HEK293T (cell line): ENCODE measurements at regions not wholly inside any gene's neighbourhood (a gene's known extent, or its start where the extent isn't known, plus 50 kb on each side); places are given as distances from the start of the nearest gene placed in this dataset.

Source experiments
- FOXK2 ChIP-seq: fragments of 450-650 bp; IDR thresholded peaks from 2 replicates; pipeline ENCODE4 v1.6.1; 2016; ENCODE audit warnings: mild to moderate bottlenecking
- L3MBTL2 ChIP-seq: fragments of 450-650 bp; conservative IDR thresholded peaks from 2 replicates; pipeline ENCODE4 v1.6.1; 2016; ENCODE audit warnings: mild to moderate bottlenecking
- LEF1 ChIP-seq: fragments of 450-650 bp; IDR thresholded peaks from 2 replicates; pipeline ENCODE4 v1.6.1; 2017; ENCODE audit warnings: mild to moderate bottlenecking, borderline replicate concordance
- SP1 ChIP-seq: fragments of 450-650 bp; IDR thresholded peaks from 2 replicates; pipeline ENCODE4 v1.6.1; 2017

DNA sequence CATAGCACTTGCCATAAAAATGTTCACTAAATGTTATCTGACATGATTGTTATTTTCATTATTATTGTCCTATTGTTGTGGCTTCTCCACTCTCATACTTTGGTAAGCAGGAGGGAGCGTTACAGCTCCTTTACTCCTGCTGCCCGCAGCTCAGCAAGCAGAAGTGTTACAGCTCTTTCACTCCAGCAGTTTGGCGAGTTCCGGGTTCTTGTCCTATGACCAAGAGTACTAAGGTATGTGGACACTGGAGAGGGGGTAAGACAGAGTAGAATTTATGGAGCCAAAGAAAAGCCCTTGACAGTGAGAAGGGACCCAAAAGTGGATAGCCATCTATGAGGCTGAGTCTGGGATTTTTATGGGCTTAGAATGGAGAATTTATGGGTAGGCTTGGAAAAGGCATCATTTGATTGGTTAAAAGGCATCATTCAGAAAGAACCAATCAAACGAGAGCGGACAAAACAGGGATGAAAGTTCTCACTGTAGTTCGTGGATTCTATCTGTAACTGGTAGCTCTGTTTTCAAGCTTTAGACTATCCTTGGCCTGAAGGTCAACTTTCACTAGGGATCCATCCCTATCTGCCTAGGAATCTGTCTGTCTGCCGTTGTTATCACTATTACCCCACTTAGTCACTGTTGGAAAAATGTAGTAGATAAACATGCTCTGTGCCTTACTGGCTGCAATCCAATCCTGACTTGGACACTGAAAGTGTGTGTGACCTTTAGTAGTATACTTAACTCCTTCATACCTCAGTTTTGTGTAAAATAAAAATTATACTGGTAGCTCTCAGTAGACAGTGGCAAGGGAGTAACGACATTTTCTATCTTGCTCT, 545.6 kb upstream of the LCORL start:
- TF ChIP-seq FOXK2 (no peak), SP1 (no peak), L3MBTL2 (no peak), LEF1 (no peak)
